Activated T-helper 1 cell treated with Interleukin-2 at 50 U/mL for 16 hours (primary cell): ENCODE measurements at regions not wholly inside any gene's neighbourhood (a gene's known extent, or its start where the extent isn't known, plus 50 kb on each side); places are given as distances from the start of the nearest gene placed in this dataset.
"Not testable (repeated sequence)": the region's sequence is repeated elsewhere in the genome, so short reads cannot be mapped to it uniquely, and the experiment has no call there.

Experiments
- DNase-seq: peaks from one replicate; pipeline ENCODE4 v3.0.0-alpha.2; 2020; ENCODE audit warnings: low read depth

- DNase-seq = no peak
Measured at GRCh38 chr2:220569112-220569897, 941.9 kb downstream of the SLC4A3 start.

- DNase-seq = no peak
Measured at GRCh38 chr2:220572385-220572784, 945.0 kb downstream of the SLC4A3 start.

GRCh38 chr2:220574038-220574437 lies 946.6 kb downstream of the SLC4A3 start:
- no peak for DNase-seq

- DNase-seq = no peak
Measured at GRCh38 chr2:220575963-220576362, 948.5 kb downstream of the SLC4A3 start.

GRCh38 chr2:220579452-220579851 lies 952.0 kb downstream of the SLC4A3 start:
- no peak for DNase-seq

GRCh38 chr2:220580113-220580512 lies 952.7 kb downstream of the SLC4A3 start:
- no peak for DNase-seq

- no peak for DNase-seq
Measured at GRCh38 chr2:220583725-220584124, 956.3 kb downstream of the SLC4A3 start.

- no peak for DNase-seq
Measured at GRCh38 chr2:220585241-220585640, 957.8 kb downstream of the SLC4A3 start.

- DNase-seq = no peak
Measured at GRCh38 chr2:220586980-220587530, 959.6 kb downstream of the SLC4A3 start.

- no peak for DNase-seq
Measured at GRCh38 chr2:220588148-220588547, 960.7 kb downstream of the SLC4A3 start.

- DNase-seq = no peak
Measured at GRCh38 chr2:220590476-220590875, 963.0 kb downstream of the SLC4A3 start.

GRCh38 chr2:220593526-220593925 lies 966.1 kb downstream of the SLC4A3 start:
- DNase-seq = no peak

GRCh38 chr2:220601674-220602073 lies 970.4 kb downstream of the EPHA4 start:
- no peak for DNase-seq

GRCh38 chr2:220613004-220613403 lies 959.1 kb downstream of the EPHA4 start:
- DNase-seq = not testable (repeated sequence)

- DNase-seq = no peak
Measured at GRCh38 chr2:220614064-220614463, 958.0 kb downstream of the EPHA4 start.

- no peak for DNase-seq
Measured at GRCh38 chr2:220619525-220620220, 952.4 kb downstream of the EPHA4 start.

- DNase-seq = no peak
Measured at GRCh38 chr2:220626603-220627002, 945.5 kb downstream of the EPHA4 start.

- DNase-seq = no peak
Measured at GRCh38 chr2:220628252-220628651, 943.9 kb downstream of the EPHA4 start.

- DNase-seq = no peak
Measured at GRCh38 chr2:220641137-220641536, 931.0 kb downstream of the EPHA4 start.

- DNase-seq = no peak
Measured at GRCh38 chr2:220646424-220646823, 925.7 kb downstream of the EPHA4 start.

GRCh38 chr2:220648628-220649027 lies 923.5 kb downstream of the EPHA4 start:
- DNase-seq = no peak

GRCh38 chr2:220653776-220654175 lies 918.3 kb downstream of the EPHA4 start:
- DNase-seq = no peak

- no peak for DNase-seq
Measured at GRCh38 chr2:220654322-220654721, 917.8 kb downstream of the EPHA4 start.
